Liver (tissue), 3 donors: ENCODE measurements at regions not wholly inside any gene's neighbourhood (a gene's known extent, or its start where the extent isn't known, plus 50 kb on each side); places are given as distances from the start of the nearest gene placed in this dataset.

Source experiments
- ATF3 ChIP-seq: IDR thresholded peaks from 2 replicates; pipeline ENCODE4 v1.6.1; 2016; ENCODE audit warnings: antibody characterized with exemption
- CTCF ChIP-seq: fragments of 150-350 bp; IDR thresholded peaks from 2 replicates; pipeline ENCODE4 v1.5.1; 2017; ENCODE audit warnings: improper control_type of control experiment, low read depth, low read length; ENCODE audit not compliant: missing input control
- EGR1 ChIP-seq, 2 donors: IDR thresholded peaks; 2 replicates each; pipeline ENCODE4 v1.6.1; 2016 to 2018; ENCODE audit warnings: antibody characterized with exemption in 2 of 2, low read depth in 2 of 2
- donor health status: healthy.
- donor health status: healthy.

GRCh38 chr16:73793871-73794437 lies 502.7 kb upstream of the PSMD7 start:
- no peak for TF ChIP-seq EGR1 (IDR thresholded peaks at IDR 0.05; ENCODE audit: low read depth in 2 of 2)
- no peak for TF ChIP-seq CTCF
- no peak for TF ChIP-seq ATF3
